ENCODE measurements at regions not wholly inside any gene's neighbourhood (a gene's known extent, or its start where the extent isn't known, plus 50 kb on each side); places are given as distances from the start of the nearest gene placed in this dataset.

DNA sequence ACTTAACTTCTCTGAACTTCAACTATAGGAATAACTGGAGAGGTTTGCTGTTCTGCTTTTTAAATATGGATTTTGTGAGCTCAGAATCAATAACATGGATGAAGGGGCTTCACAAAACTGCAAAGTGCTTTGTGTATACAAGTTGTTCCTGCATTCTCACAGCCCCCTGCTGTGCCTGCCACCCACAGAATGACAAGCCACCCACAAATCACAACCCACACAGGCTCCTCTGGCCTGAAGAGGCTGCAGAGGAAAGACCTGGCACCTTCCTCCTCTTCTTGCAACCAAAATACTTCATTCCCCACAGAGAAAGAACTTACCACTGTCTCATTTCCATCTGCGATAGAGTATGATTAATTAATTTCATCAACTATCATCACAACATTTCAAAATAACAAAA is 106.7 kb upstream of the NHSL1 start:
- no peak overlapping the region for H2BK120ac ChIP-seq (ENCODE audit: low read depth, low read length, poor library complexity, severe bottlenecking)
- H3T11ph ChIP-seq (ENCODE audit: low read length) = no peak overlapping the region
- H3K23ac ChIP-seq (ENCODE audit: insufficient read length, low read depth, low read length) = no peak overlapping the region
- DNase-seq = no peak
- H2AK5ac ChIP-seq (ENCODE audit: insufficient read length, low read length) = no peak overlapping the region
- no peak overlapping the region for H3K27ac ChIP-seq (ENCODE audit: insufficient read length, low read depth, low read length)
- H2BK5ac ChIP-seq (ENCODE audit: insufficient read length, low read length) = no peak overlapping the region
- no peak overlapping the region for H3K9ac ChIP-seq (ENCODE audit: extremely low read depth, insufficient read length, low read length)
- H3K4me2 ChIP-seq (ENCODE audit: insufficient read depth, insufficient read length, low read length) = no peak overlapping the region
- no peak overlapping the region for H4K5ac ChIP-seq (ENCODE audit: insufficient read length, low read depth, low read length)
- no peaks in the 10 kb centered on the region for H3K79me2 ChIP-seq (ENCODE audit: insufficient read depth, low read length)
- no peak for TF ChIP-seq CTCF (conservative IDR thresholded peaks at IDR 0.05)
- no peaks in the 10 kb centered on the region for H3K23me2 ChIP-seq (ENCODE audit: insufficient read length, low read depth, low read length, poor library complexity, severe bottlenecking)
- H3K56ac ChIP-seq (ENCODE audit: insufficient read length, low read depth, low read length) = no peak overlapping the region
- H3K18ac ChIP-seq (ENCODE audit: insufficient read length, low read depth, low read length) = no peak overlapping the region
- H3K79me1 ChIP-seq (ENCODE audit: insufficient read depth, low read depth, low read length, poor library complexity, severe bottlenecking) = peaks cover 6% of the 10 kb centered on the region
- no peak overlapping the region for H3K4ac ChIP-seq (ENCODE audit: low read depth, low read length)
- no peak overlapping the region for H2BK20ac ChIP-seq (ENCODE audit: low read depth, low read length, poor library complexity, severe bottlenecking)
- no peak overlapping the region for H2BK12ac ChIP-seq (ENCODE audit: insufficient read length, low read depth, low read length)
- no peak overlapping the region for H4K8ac ChIP-seq (replicated peaks; ENCODE audit: insufficient read length, low read depth, low read length)
- H3K9me3 ChIP-seq (ENCODE audit: control insufficient read depth, low read depth, low read length) = no peaks in the 10 kb centered on the region
- H3K27me3 ChIP-seq (ENCODE audit: insufficient read depth, low read length) = no peaks in the 10 kb centered on the region
- no peaks in the 10 kb centered on the region; a peak in 2 of 7 replicates for H3K36me3 Mint-ChIP-seq (ENCODE audit: insufficient read depth in 1 of 3, low read depth in 3 of 3)
- H2BK15ac ChIP-seq (ENCODE audit: low read depth, low read length) = no peak overlapping the region
- no peak overlapping the region for H4K91ac ChIP-seq (ENCODE audit: insufficient read length, low read depth, low read length)
- WGBS (ENCODE audit: extremely low coverage, insufficient read length, low lambda C conversion rate) = 100% methylated on average over 1 of the region's 1 CpG
- H3K4me3 Mint-ChIP-seq = no peak overlapping the region
- H2AFZ ChIP-seq (ENCODE audit: low read length) = no peak overlapping the region
- no peaks in the 10 kb centered on the region for H3K27me3 Mint-ChIP-seq (ENCODE audit: low read depth)
- no peaks in the 10 kb centered on the region for H3K9me3 Mint-ChIP-seq
- H4K20me1 ChIP-seq (ENCODE audit: control insufficient read depth, insufficient read depth, insufficient read length) = no peaks in the 10 kb centered on the region
- peaks cover 25 to 26% of the 10 kb centered on the region in 2 experiments for H3K4me1 Mint-ChIP-seq
- H3K4me1 ChIP-seq (ENCODE audit: insufficient read depth, low read length) = no peaks in the 10 kb centered on the region; the same call in 1 of the 2 replicates
- no peak overlapping the region for H3K14ac ChIP-seq (ENCODE audit: insufficient read depth, low read length)
- peak overlapping the region in 1 of 3 experiments; percentile 7; a peak in 1 of 7 replicates for H3K27ac Mint-ChIP-seq
